ENCODE measurements at regions not wholly inside any gene's neighbourhood (a gene's known extent, or its start where the extent isn't known, plus 50 kb on each side); places are given as distances from the start of the nearest gene placed in this dataset.

- DNase-seq, result no peak
Observed at GRCh38 chrX:122818068-122818467, 366.0 kb upstream of the GRIA3 start.

DNA sequence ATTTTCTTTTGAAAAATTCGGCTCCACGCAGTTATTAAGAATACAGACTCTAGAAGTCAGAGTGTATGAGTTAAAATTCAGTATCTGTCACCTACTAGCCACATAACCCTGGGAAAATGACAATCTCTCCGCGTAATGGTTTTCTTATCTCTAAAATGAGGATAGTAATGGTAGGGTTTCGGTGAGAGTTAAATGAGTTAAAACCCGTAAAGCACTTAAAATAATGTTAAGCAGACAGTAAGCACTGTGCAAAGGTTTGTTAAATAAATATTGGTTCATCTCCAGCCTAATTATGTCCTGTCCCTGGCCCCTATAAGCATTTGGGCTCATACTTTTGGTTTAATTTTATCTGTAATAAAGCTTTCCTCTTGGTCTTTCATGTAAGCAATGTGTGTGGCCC is 350.8 kb upstream of the GRIA3 start:
- no peak for DNase-seq

- no peak for DNase-seq
Observed at GRCh38 chrX:122835886-122836285, 348.2 kb upstream of the GRIA3 start.

DNA sequence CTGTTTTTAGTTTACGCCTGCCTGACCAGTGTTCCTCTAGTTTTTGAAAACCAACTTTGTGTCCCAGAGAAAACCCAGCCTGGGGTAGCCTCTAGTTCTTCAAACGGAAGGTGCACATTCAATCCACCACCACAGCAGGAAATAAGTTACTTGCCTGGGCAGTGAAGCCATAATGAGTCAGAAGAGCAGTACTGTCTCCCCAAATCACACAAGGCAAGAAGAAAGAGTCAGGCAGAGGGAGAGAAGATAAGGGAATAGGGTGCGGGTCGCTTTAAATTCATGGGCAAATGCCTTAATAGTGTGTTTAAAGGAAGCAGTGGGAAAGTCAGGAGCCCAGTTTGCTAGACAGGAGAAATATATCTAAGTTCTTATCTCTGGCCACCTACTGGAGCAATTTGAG is 333.8 kb upstream of the GRIA3 start:
- DNase-seq, result no peak

- DNase-seq, result no peak
Observed at GRCh38 chrX:122856205-122856604, 327.9 kb upstream of the GRIA3 start.

GRCh38 chrX:122857734-122858133 is 326.3 kb upstream of the GRIA3 start:
- DNase-seq, result no peak

- DNase-seq, result no peak
Observed at GRCh38 chrX:122863067-122863466, 321.0 kb upstream of the GRIA3 start.

DNA sequence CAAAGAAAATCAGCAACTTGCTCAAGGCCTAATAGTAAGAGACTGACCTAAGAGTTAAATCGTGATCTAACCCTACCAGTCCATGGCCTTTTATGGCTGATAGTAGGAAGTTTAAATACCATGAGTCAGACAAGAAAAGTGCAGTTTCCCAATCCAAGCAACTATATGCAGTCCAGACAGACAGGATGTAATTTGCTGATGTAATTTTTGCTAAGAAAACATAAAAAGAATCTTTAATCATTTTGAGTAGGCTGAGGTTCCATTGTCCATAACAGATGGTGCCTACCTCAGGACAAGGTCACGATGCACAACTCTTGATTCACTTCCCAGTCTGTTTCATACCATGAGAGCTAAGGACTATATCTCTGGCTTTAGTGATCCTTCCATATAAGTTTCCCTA is 317.5 kb upstream of the GRIA3 start:
- DNase-seq, result no peak

DNA sequence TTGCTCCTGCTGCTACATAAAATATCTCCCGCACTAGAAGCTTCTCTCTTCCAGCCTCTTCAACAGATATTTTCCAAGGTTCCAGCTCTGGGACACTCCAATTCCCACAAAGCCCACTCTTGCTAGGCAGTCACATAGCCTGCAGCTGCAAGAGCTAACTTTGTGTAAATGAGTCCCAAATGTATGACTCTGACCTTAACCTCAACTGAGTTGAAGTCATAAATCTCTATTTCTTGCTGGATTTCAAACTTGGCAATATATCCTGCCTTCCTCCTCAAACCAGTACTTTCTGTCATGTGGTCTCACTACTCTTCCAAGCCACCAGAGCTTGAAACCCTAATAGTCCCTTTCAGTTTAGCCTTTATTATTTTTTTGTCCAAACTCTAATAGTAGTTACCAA is 315.4 kb upstream of the GRIA3 start:
- DNase-seq, result no peak

DNA sequence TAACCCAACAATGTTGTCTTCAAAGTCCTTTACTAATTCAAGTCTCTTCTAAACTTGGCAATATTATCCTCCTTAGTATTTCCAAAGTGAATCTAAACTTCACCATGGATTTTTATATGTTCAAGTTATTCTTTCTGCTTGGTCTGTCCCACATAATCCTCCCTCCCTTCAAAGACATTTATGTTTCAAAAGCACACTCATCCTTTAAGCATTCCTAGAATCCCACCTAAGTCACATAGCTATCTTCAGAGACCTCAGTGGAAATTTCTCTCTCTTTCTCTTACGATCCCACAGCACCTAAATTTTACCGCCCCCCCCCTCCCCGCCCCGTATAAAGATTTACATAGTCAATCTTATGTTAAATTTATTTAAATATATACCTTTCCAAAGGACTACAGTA is 314.9 kb upstream of the GRIA3 start:
- no peak for DNase-seq

DNA sequence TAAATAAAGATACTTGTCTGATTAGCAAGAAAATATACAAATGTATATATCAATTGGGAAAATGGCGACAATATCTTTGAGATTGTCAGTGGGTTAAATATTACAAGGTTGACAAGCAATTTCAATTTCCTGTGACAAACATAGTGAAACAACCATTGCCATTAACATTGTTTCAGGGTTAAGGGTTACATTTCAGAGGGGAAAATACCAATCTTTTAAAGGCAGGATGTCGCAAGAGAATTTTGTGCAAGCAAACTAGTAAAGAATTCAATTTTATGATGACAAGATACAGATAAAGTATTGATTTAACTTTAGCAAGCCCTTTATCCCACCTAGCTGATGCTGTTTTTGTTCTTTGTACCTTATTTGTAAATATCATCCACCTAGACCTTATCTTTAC is 305.8 kb upstream of the GRIA3 start:
- DNase-seq, result no peak

DNA sequence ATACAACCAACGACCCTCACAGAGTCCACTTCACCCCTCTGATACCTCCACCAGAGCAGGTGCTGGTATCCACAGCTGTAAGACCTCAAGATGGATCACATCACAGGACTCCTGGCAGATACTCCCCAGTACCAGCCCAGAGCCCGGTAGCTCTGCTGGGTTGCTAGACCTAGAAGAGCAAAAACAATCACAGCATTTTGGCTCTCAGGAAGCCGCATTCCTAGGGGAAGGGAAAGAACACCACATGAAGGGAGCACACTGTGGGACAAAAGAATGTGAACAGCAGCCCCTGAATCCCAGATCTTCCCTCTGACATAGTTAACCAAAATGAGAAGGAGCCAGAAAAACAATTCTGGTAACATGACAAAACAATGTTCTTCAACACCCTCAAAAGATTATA is 303.1 kb upstream of the GRIA3 start:
- no peak for DNase-seq

DNA sequence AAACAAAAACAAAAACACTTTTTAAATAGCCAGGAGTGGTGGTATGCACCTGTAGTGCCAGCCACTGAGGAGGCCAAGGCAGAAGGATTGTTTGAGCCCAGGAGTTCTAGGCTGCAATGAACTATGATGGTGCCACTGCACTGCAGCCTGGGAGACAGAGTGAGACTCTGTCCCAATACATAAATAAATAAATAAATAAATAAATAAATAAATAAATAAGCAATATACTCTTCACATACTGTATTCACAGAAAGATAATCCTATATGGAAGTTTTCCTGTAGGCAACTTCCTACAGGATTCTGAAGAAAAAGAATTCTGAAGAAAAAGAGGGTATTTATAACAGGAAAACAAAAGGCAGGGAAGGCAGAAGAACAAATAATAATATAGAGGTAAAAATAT is 293.3 kb upstream of the GRIA3 start:
- DNase-seq, result no peak

- no peak for DNase-seq
Observed at GRCh38 chrX:122906726-122907125, 277.4 kb upstream of the GRIA3 start.

GRCh38 chrX:122907375-122907774 is 276.7 kb upstream of the GRIA3 start:
- no peak for DNase-seq

DNA sequence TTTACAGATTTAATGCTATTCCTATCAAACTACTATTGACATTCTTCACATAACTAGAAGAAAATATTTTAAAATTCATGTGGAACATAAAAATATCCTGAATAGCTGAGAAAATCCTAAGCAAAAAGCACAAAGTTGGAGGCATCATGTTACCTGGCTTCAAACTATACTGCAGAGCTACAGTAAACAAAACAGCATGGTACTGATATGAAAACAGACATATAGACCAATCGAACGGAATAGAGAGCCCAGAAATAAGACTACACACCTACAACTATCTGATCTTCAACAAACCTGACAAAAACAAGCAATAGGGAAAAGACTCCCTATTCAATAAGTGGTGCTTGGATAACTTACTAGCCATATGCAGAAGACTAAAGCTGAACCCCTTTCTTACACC is 273.4 kb upstream of the GRIA3 start:
- DNase-seq, result no peak

- DNase-seq, result no peak
Observed at GRCh38 chrX:122913134-122913533, 270.9 kb upstream of the GRIA3 start.

- DNase-seq, result no peak
Observed at GRCh38 chrX:122913764-122914163, 270.3 kb upstream of the GRIA3 start.

DNA sequence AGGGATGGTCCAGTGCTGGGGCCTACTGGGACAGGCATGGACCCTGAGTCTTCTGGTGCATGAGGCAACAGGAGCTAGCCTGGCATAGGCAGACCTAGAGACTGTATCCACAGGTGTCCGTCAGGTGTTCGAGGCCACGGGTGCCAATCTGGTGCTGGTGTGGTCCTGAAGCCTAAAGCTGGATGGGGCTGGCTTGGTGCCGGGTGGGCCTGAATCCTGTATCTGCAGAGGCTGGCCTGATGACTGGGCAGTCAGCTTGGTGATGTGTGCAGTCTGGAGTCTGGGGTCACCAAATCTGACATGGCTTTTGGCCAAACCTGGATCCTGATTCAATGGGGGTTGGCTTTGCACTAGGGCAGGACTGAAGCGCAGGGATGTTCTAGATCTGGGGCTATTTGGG is 269.8 kb upstream of the GRIA3 start:
- DNase-seq, result no peak

DNA sequence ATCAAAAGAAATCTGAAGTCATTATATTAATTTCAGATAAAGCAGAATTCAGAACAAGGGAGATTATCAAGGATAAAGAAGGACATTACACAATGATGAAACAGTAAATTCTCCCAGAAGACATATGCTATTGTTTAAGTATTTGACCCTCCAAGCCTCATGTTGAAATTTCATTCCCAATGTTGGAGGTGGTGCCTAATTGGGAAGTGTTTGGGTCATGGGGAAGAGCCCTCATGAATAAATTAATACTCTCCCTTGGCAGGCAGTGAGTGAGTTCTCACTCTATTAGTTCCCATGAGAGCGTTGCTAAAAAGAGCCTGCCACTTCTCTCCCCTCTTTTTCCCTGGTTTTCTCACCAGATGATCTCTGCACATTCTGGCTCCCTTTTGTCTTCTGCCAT is 249.9 kb upstream of the GRIA3 start:
- no peak for DNase-seq

- no peak for DNase-seq
Observed at GRCh38 chrX:122940199-122940598, 243.9 kb upstream of the GRIA3 start.

DNA sequence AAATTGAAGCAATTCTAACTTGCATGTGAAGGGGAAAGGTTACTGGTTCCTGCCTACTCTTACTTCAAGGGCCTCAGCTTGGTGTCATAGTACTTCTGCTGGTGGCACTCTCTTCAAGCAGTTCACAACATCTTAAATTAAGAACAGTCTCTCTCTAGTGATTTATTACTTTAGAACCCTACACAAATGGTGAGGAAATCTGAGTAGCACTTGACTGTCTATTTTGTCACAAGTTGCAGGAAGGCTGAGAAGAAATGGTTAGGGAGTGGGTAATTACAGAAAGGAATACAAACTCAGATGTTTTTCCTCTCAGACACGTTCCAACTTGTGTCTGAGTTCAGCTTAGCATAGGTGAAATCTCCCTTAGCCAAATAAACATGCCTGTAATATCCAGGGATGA is 242.3 kb upstream of the GRIA3 start:
- no peak for DNase-seq

DNA sequence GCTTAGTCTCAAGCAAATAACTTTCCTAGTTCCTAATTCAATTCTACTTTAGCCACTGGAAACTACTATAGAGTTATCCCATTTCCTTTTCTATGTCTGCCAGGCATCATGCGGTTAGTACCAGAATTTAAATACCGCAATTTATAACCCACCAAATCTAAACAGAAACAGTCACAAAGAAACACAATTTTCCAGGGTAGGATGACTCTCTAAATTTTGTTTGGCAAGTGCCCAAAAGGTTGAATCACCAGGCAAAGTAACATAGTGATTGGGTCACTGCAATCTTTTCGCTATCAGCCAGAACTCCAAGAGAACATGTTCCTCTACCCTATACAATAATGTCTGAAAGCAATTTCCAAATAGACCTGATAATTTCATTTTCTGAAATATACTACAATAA is 240.2 kb upstream of the GRIA3 start:
- DNase-seq, result no peak

GRCh38 chrX:122945328-122945727 is 238.8 kb upstream of the GRIA3 start:
- peak; percentile 45 for DNase-seq

- no peak for DNase-seq
Observed at GRCh38 chrX:122972604-122973003, 211.5 kb upstream of the GRIA3 start.

DNA sequence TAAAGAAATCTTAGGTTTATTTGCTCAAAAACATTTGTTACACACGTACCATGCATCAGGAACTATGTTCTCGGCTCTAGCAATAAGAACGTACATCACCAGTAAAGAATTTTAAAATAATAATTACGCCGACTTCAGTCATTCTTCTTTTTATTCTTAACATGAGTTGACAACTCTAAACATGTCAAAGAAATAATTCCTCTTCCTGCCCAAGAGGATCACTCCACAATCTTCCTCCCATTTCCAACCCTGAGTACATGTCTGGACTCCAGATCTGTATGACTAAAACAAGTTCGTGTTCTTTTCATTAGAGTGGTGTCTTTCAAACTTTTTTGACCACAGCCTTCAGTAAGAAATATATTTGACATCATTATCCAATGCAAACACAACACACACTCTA is 201.6 kb upstream of the GRIA3 start:
- DNase-seq, result no peak
